K562 (cell line): ENCODE measurements at regions not wholly inside any gene's neighbourhood (a gene's known extent, or its start where the extent isn't known, plus 50 kb on each side); places are given as distances from the start of the nearest gene placed in this dataset.

Experiments
- ARID4B ChIP-seq: sonication (generic); formaldehyde crosslinking; IDR thresholded peaks from 2 replicates; pipeline ENCODE4 v1.8.0; 2022; ENCODE audit warnings: mild to moderate bottlenecking, missing genetic modification reagents
- ARNT ChIP-seq, 2 experiments: fragments of 450-650 bp; IDR thresholded peaks; 2 replicates each; pipeline ENCODE4 v1.6.1; 2016; ENCODE audit warnings: mild to moderate bottlenecking in 1 of 2
- C11orf30 ChIP-seq: fragments of 450-650 bp; IDR thresholded peaks from 2 replicates; pipeline ENCODE4 v1.6.1; 2016; ENCODE audit warnings: low read depth, mild to moderate bottlenecking
- CAMTA2 ChIP-seq: fragments of 250-450 bp; sonication (Bioruptor Pico); conservative IDR thresholded peaks from 2 replicates; pipeline ENCODE4 v1.5.1; 2022
- E2F3 ChIP-seq: fragments of 250-450 bp; sonication (Bioruptor Pico); IDR thresholded peaks from 2 replicates; pipeline ENCODE4 v1.4.0; 2020; ENCODE audit warnings: mild to moderate bottlenecking
- E2F4 ChIP-seq: sonication (generic); formaldehyde crosslinking; IDR thresholded peaks from 2 replicates; pipeline ENCODE4 v1.8.0; 2022; ENCODE audit warnings: mild to moderate bottlenecking, low read depth, missing genetic modification reagents
- GABPA ChIP-seq: fragments of 200-800 bp; sonication (Bioruptor generic); conservative IDR thresholded peaks from 2 replicates; pipeline ENCODE4 v1.6.1; 2016; ENCODE audit warnings: low read depth, missing genetic modification characterization, missing compliant biosample characterization
- GTF2E2 ChIP-seq: fragments of 200-800 bp; sonication (Bioruptor generic); IDR thresholded peaks from 2 replicates; pipeline ENCODE4 v1.6.1; 2016; ENCODE audit warnings: missing genetic modification characterization, missing compliant biosample characterization
- HLTF ChIP-seq: fragments of 450-650 bp; IDR thresholded peaks from 2 replicates; pipeline ENCODE4 v1.6.1; 2016
- IRF1 ChIP-seq: sonication (generic); formaldehyde crosslinking; IDR thresholded peaks from 2 replicates; pipeline ENCODE4 v1.8.0; 2022; ENCODE audit warnings: missing genetic modification reagents, mild to moderate bottlenecking, borderline replicate concordance
- NFIC ChIP-seq: fragments of 450-650 bp; IDR thresholded peaks from 2 replicates; pipeline ENCODE4 v1.6.1; 2017; ENCODE audit warnings: mild to moderate bottlenecking, inconsistent platforms
- POLR2H ChIP-seq: IDR thresholded peaks from 2 replicates; pipeline ENCODE4 v1.6.1; 2016; ENCODE audit warnings: missing genetic modification characterization, low read depth, mild to moderate bottlenecking, control low read depth, missing compliant biosample characterization, moderate library complexity
- PPARD ChIP-seq: fragments of 250-450 bp; sonication (Bioruptor Pico); IDR thresholded peaks from 2 replicates; pipeline ENCODE4 v1.8.0; 2022; ENCODE audit warnings: inconsistent platforms, mild to moderate bottlenecking, moderate library complexity
- RBBP5 ChIP-seq: fragments of 200-600 bp; sonication (generic); IDR thresholded peaks from 2 replicates; pipeline ENCODE4 v1.6.1; 2012; ENCODE audit warnings: borderline replicate concordance, mild to moderate bottlenecking, low read length, control low read depth, inconsistent platforms; ENCODE audit not compliant: insufficient read depth, poor library complexity, severe bottlenecking
- SAFB ChIP-seq: fragments of 200-400 bp; formaldehyde crosslinking; IDR thresholded peaks from 2 replicates; pipeline ENCODE4 v1.6.1; 2017; ENCODE audit warnings: low read depth, low read length, borderline replicate concordance
- SMARCB1 ChIP-seq: IDR thresholded peaks from 2 replicates; pipeline ENCODE4 v1.6.1; 2011; ENCODE audit warnings: improper control_type of control experiment, low read depth; ENCODE audit not compliant: insufficient read length
- ZNF263 ChIP-seq: sonication (generic); formaldehyde crosslinking; IDR thresholded peaks from 2 replicates; pipeline ENCODE4 v1.8.0; 2022; ENCODE audit warnings: mild to moderate bottlenecking, missing genetic modification reagents, borderline replicate concordance
- ZNF280B ChIP-seq: fragments of 250-450 bp; sonication (Bioruptor Pico); IDR thresholded peaks from 2 replicates; pipeline ENCODE4 v1.5.1; 2021; ENCODE audit warnings: mild to moderate bottlenecking
- ZNF395 ChIP-seq: fragments of 200-800 bp; sonication (Bioruptor generic); IDR thresholded peaks from 2 replicates; pipeline ENCODE4 v1.6.1; 2017; ENCODE audit warnings: missing genetic modification characterization, missing compliant biosample characterization
- ZNF583 ChIP-seq: fragments of 250-450 bp; sonication (Bioruptor Pico); IDR thresholded peaks from 2 replicates; pipeline ENCODE4 v1.4.0; 2020
- ZNF79 ChIP-seq: fragments of 250-450 bp; sonication (Bioruptor Pico); IDR thresholded peaks from 2 replicates; pipeline ENCODE4 v1.4.0; 2020; ENCODE audit warnings: low read depth, mild to moderate bottlenecking, moderate library complexity

GRCh38 chr16:55981557-55981956 is 106.4 kb upstream of the CES5A start (continued):
- TF ChIP-seq ZNF263 (CRISPR knock-in tag) (no peak), ZNF79 (CRISPR knock-in tag) (no peak), ARID4B (CRISPR knock-in tag) (no peak), GABPA (tag) (peak; percentile 20; the same call in 1 of the 2 replicates), E2F4 (CRISPR knock-in tag) (no peak), E2F3 (no peak), C11orf30 (peak; percentile 60; the same call in 1 of the 2 replicates), HLTF (no peak), ARNT (IDR thresholded peaks at IDR 0.05) (peak in 1 of 2 experiments; percentile 75; a peak in 1 of 4 replicates), PPARD (no peak), ZNF395 (CRISPR knock-in tag) (no peak), RBBP5 (no peak), ZNF280B (CRISPR knock-in tag) (no peak), NFIC (no peak), IRF1 (CRISPR knock-in tag) (no peak), POLR2H (peak; percentile 76), SMARCB1 (no peak), GTF2E2 (tag) (no peak), ZNF583 (CRISPR knock-in tag) (no peak), SAFB (no peak), CAMTA2 (CRISPR knock-in tag) (no peak)
